HepG2 (cell line): ENCODE measurements at regions not wholly inside any gene's neighbourhood (a gene's known extent, or its start where the extent isn't known, plus 50 kb on each side); places are given as distances from the start of the nearest gene placed in this dataset.
A peak's percentile ranks its signal among the peaks of the same experiment; 100 is the strongest.

ENCODE experiments used
- BATF2 ChIP-seq: sonication (generic); formaldehyde crosslinking; IDR thresholded peaks from 2 replicates; pipeline ENCODE4 v1.8.0; 2022; ENCODE audit warnings: mild to moderate bottlenecking, missing genetic modification reagents, moderate library complexity
- CREB3 ChIP-seq: sonication (generic); formaldehyde crosslinking; IDR thresholded peaks from 2 replicates; pipeline ENCODE4 v1.5.0; 2020; ENCODE audit warnings: missing genetic modification reagents
- DDIT3 ChIP-seq: sonication (generic); formaldehyde crosslinking; IDR thresholded peaks from 2 replicates; pipeline ENCODE4 v1.4.0; 2020; ENCODE audit warnings: mild to moderate bottlenecking, missing genetic modification reagents
- GPBP1L1 ChIP-seq: sonication (generic); formaldehyde crosslinking; IDR thresholded peaks from 2 replicates; pipeline ENCODE4 v1.5.0; 2020; ENCODE audit warnings: mild to moderate bottlenecking, missing genetic modification reagents
- KMT2A ChIP-seq: sonication (generic); formaldehyde crosslinking; IDR thresholded peaks from 2 replicates; pipeline ENCODE4 v1.4.0; 2020; ENCODE audit warnings: missing genetic modification reagents
- LCORL ChIP-seq, 2 experiments: fragments of 450-650 bp in 1 of 2; sonication (generic) in 1 of 2; formaldehyde crosslinking in 1 of 2; IDR thresholded peaks; 2 replicates each; pipeline versions ENCODE4 v1.5.0 to v1.6.1; 2017 to 2020; ENCODE audit warnings: antibody characterized with exemption in 1 of 2, missing genetic modification reagents in 1 of 2
- MATR3 ChIP-seq: sonication (generic); formaldehyde crosslinking; IDR thresholded peaks from 2 replicates; pipeline ENCODE4 v1.4.0; 2020; ENCODE audit warnings: missing genetic modification reagents
- SETDB1 ChIP-seq: sonication (generic); formaldehyde crosslinking; IDR thresholded peaks from 2 replicates; pipeline ENCODE4 v1.5.1; 2020; ENCODE audit warnings: missing genetic modification reagents, mild to moderate bottlenecking, borderline replicate concordance
- SOX5 ChIP-seq: IDR thresholded peaks from 2 replicates; pipeline ENCODE4 v1.6.1; 2016; ENCODE audit warnings: borderline replicate concordance
- SYNCRIP ChIP-seq: fragments of 200-400 bp; formaldehyde crosslinking; IDR thresholded peaks from 2 replicates; pipeline ENCODE4 v1.6.1; 2018; ENCODE audit warnings: mild to moderate bottlenecking, low read depth, low read length; ENCODE audit not compliant: insufficient read depth
- ZNF17 ChIP-seq: sonication (generic); formaldehyde crosslinking; IDR thresholded peaks from 2 replicates; pipeline ENCODE4 v1.5.0; 2020; ENCODE audit warnings: mild to moderate bottlenecking, missing genetic modification reagents
- ZNF207 ChIP-seq: fragments of 450-650 bp; IDR thresholded peaks from 2 replicates; pipeline ENCODE4 v1.6.1; 2016; ENCODE audit warnings: antibody characterized with exemption, borderline replicate concordance
- ZNF263 ChIP-seq: sonication (generic); formaldehyde crosslinking; IDR thresholded peaks from 2 replicates; pipeline ENCODE4 v1.4.0; 2020; ENCODE audit warnings: missing genetic modification reagents
- ZNF335 ChIP-seq: sonication (generic); formaldehyde crosslinking; IDR thresholded peaks from 2 replicates; pipeline ENCODE4 v1.4.0; 2020; ENCODE audit warnings: missing genetic modification reagents
- ZNF446 ChIP-seq: sonication (generic); formaldehyde crosslinking; IDR thresholded peaks from 2 replicates; pipeline ENCODE4 v1.5.0; 2020; ENCODE audit warnings: mild to moderate bottlenecking, missing genetic modification reagents
- ZNF451 ChIP-seq: sonication (generic); formaldehyde crosslinking; IDR thresholded peaks from 2 replicates; pipeline ENCODE4 v1.5.0; 2020; ENCODE audit warnings: mild to moderate bottlenecking, missing genetic modification reagents
- ZNF660 ChIP-seq: sonication (generic); formaldehyde crosslinking; IDR thresholded peaks from 2 replicates; pipeline ENCODE4 v1.5.1; 2020; ENCODE audit warnings: mild to moderate bottlenecking, low read depth, missing genetic modification reagents, borderline replicate concordance
- ZNF674 ChIP-seq: sonication (generic); formaldehyde crosslinking; IDR thresholded peaks from 2 replicates; pipeline ENCODE4 v1.5.0; 2020; ENCODE audit warnings: low read depth, mild to moderate bottlenecking, missing genetic modification reagents

- TF ChIP-seq GPBP1L1 (CRISPR knock-in tag): no peak
- no peak for TF ChIP-seq KMT2A
- TF ChIP-seq ZNF17 (CRISPR knock-in tag): no peak
- TF ChIP-seq SETDB1 (CRISPR knock-in tag): no peak
- no peak for TF ChIP-seq DDIT3 (CRISPR knock-in tag)
- no peak for TF ChIP-seq ZNF674 (CRISPR knock-in tag)
- no peak for TF ChIP-seq ZNF335 (CRISPR knock-in tag)
- peak; percentile 45 for TF ChIP-seq LCORL (IDR thresholded peaks at IDR 0.05)
- TF ChIP-seq LCORL (CRISPR knock-in tag; IDR thresholded peaks at IDR 0.05): 0 out of 2 replicates have a peak, but pooled peaks have one; percentile 23
- TF ChIP-seq BATF2 (CRISPR knock-in tag): no peak
- no peak for TF ChIP-seq ZNF660 (CRISPR knock-in tag)
- no peak for TF ChIP-seq ZNF263
- peak; percentile 87 for TF ChIP-seq SOX5 (CRISPR knock-in tag)
- TF ChIP-seq SYNCRIP: no peak
- no peak for TF ChIP-seq CREB3
- no peak for TF ChIP-seq MATR3 (CRISPR knock-in tag)
- TF ChIP-seq ZNF451 (CRISPR knock-in tag): no peak
- TF ChIP-seq ZNF207: no peak
- TF ChIP-seq ZNF446: no peak
Measured at GRCh38 chr2:67057901-67058703, 339.0 kb upstream of the ETAA1 start (continued).
